HEK293T (cell line): ENCODE measurements at regions not wholly inside any gene's neighbourhood (a gene's known extent, or its start where the extent isn't known, plus 50 kb on each side); places are given as distances from the start of the nearest gene placed in this dataset.

ENCODE experiments used
- ARNT ChIP-seq: fragments of 450-650 bp; IDR thresholded peaks from 2 replicates; pipeline ENCODE4 v1.6.1; 2017; ENCODE audit warnings: mild to moderate bottlenecking
- BHLHE40 ChIP-seq: fragments of 450-650 bp; IDR thresholded peaks from 2 replicates; pipeline ENCODE4 v1.6.1; 2016; ENCODE audit warnings: mild to moderate bottlenecking, moderate library complexity, borderline replicate concordance
- ELF4 ChIP-seq: fragments of 450-650 bp; IDR thresholded peaks from 2 replicates; pipeline ENCODE4 v1.6.1; 2017; ENCODE audit warnings: antibody characterized with exemption
- FOXK2 ChIP-seq: fragments of 450-650 bp; IDR thresholded peaks from 2 replicates; pipeline ENCODE4 v1.6.1; 2016; ENCODE audit warnings: mild to moderate bottlenecking
- FOXM1 ChIP-seq: fragments of 450-650 bp; IDR thresholded peaks from 2 replicates; pipeline ENCODE4 v1.6.1; 2017; ENCODE audit warnings: mild to moderate bottlenecking, borderline replicate concordance
- LEF1 ChIP-seq: fragments of 450-650 bp; IDR thresholded peaks from 2 replicates; pipeline ENCODE4 v1.6.1; 2017; ENCODE audit warnings: mild to moderate bottlenecking, borderline replicate concordance
- SUZ12 ChIP-seq: fragments of 450-650 bp; IDR thresholded peaks from 2 replicates; pipeline ENCODE4 v1.6.1; 2016; ENCODE audit warnings: mild to moderate bottlenecking
- TARDBP ChIP-seq: fragments of 450-650 bp; IDR thresholded peaks from 2 replicates; pipeline ENCODE4 v1.6.1; 2016
- ZNF384 ChIP-seq: fragments of 450-650 bp; IDR thresholded peaks from 2 replicates; pipeline ENCODE4 v1.6.1; 2016
- TF ChIP-seq, protein P1 (sequence below): fragments of 450-650 bp; IDR thresholded peaks from 2 replicates; pipeline ENCODE4 v1.6.1; 2016

DNA sequence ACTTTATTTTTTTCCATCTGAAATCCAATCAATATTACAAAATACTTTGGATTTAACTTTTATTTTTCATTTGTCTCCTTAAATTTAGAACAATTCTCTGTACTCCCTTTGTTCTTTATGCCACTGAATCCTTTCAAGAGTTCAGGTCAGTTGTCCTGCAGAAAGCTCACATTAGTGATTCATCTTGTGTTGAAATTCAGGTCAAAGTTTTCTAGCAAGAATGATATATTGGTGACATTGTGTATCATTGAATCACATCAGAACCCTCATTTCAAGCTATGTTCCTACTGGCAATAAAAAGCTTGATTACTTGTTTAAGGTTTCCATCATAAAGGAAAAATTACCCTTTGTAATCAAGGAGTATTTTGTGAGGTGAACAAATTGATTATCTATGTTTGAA is 378.8 kb upstream of the STEAP1 start:
- no peak for TF ChIP-seq ARNT
- TF ChIP-seq, protein P1, sequence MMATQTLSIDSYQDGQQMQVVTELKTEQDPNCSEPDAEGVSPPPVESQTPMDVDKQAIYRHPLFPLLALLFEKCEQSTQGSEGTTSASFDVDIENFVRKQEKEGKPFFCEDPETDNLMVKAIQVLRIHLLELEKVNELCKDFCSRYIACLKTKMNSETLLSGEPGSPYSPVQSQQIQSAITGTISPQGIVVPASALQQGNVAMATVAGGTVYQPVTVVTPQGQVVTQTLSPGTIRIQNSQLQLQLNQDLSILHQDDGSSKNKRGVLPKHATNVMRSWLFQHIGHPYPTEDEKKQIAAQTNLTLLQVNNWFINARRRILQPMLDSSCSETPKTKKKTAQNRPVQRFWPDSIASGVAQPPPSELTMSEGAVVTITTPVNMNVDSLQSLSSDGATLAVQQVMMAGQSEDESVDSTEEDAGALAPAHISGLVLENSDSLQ = no peak
- TF ChIP-seq LEF1 = no peak
- no peak for TF ChIP-seq TARDBP
- no peak for TF ChIP-seq SUZ12
- no peak for TF ChIP-seq ELF4
- no peak for TF ChIP-seq FOXK2
- no peak for TF ChIP-seq BHLHE40
- TF ChIP-seq FOXM1 = no peak
- no peak for TF ChIP-seq ZNF384
